ENCODE measurements at regions not wholly inside any gene's neighbourhood (a gene's known extent, or its start where the extent isn't known, plus 50 kb on each side); places are given as distances from the start of the nearest gene placed in this dataset.

- no peak for DNase-seq (ENCODE audit: low read depth)
Observed at GRCh38 chr3:117600666-117601065, 891.1 kb downstream of the TUSC7 start.

GRCh38 chr3:117602058-117602644 lies 892.6 kb downstream of the TUSC7 start:
- no peak for DNase-seq (ENCODE audit: low read depth)

GRCh38 chr3:117603097-117603496 lies 893.5 kb downstream of the TUSC7 start:
- no peak for DNase-seq (ENCODE audit: low read depth)

- no peak for DNase-seq (ENCODE audit: low read depth)
Observed at GRCh38 chr3:117606866-117607265, 897.3 kb downstream of the TUSC7 start.

GRCh38 chr3:117609330-117609729 lies 899.8 kb downstream of the TUSC7 start:
- no peak for DNase-seq (ENCODE audit: low read depth)

GRCh38 chr3:117610156-117610555 lies 900.6 kb downstream of the TUSC7 start:
- no peak for DNase-seq (ENCODE audit: low read depth)

- DNase-seq (ENCODE audit: low read depth): no peak
Observed at GRCh38 chr3:117611211-117611610, 901.6 kb downstream of the TUSC7 start.

- no peak for DNase-seq (ENCODE audit: low read depth)
Observed at GRCh38 chr3:117616227-117616626, 906.6 kb downstream of the TUSC7 start.

- no peak for DNase-seq (ENCODE audit: low read depth)
Observed at GRCh38 chr3:117617906-117618305, 908.3 kb downstream of the TUSC7 start.

GRCh38 chr3:117618462-117618861 lies 908.9 kb downstream of the TUSC7 start:
- DNase-seq (ENCODE audit: low read depth): no peak

GRCh38 chr3:117619805-117620204 lies 910.2 kb downstream of the TUSC7 start:
- DNase-seq (ENCODE audit: low read depth): no peak

- DNase-seq (ENCODE audit: low read depth): peak; percentile 39
Observed at GRCh38 chr3:117622171-117622841, 912.7 kb downstream of the TUSC7 start.

- DNase-seq (ENCODE audit: low read depth): no peak
Observed at GRCh38 chr3:117624424-117624823, 914.8 kb downstream of the TUSC7 start.

- no peak for DNase-seq (ENCODE audit: low read depth)
Observed at GRCh38 chr3:117625174-117625573, 915.6 kb downstream of the TUSC7 start.

GRCh38 chr3:117626577-117626976 lies 917.0 kb downstream of the TUSC7 start:
- DNase-seq (ENCODE audit: low read depth): no peak

- DNase-seq (ENCODE audit: low read depth): peak; percentile 53
Observed at GRCh38 chr3:117628823-117629291, 919.3 kb downstream of the TUSC7 start.

GRCh38 chr3:117629505-117629904 lies 919.9 kb downstream of the TUSC7 start:
- no peak for DNase-seq (ENCODE audit: low read depth)

GRCh38 chr3:117630469-117630868 lies 920.9 kb downstream of the TUSC7 start:
- DNase-seq (ENCODE audit: low read depth): no peak

GRCh38 chr3:117630885-117631284 lies 921.3 kb downstream of the TUSC7 start:
- DNase-seq (ENCODE audit: low read depth): peak; percentile 64

- no peak for DNase-seq (ENCODE audit: low read depth)
Observed at GRCh38 chr3:117631781-117632180, 922.2 kb downstream of the TUSC7 start.

- no peak for DNase-seq (ENCODE audit: low read depth)
Observed at GRCh38 chr3:117632191-117632590, 922.6 kb downstream of the TUSC7 start.

- no peak for DNase-seq (ENCODE audit: low read depth)
Observed at GRCh38 chr3:117633207-117633606, 923.6 kb downstream of the TUSC7 start.

- no peak for DNase-seq (ENCODE audit: low read depth)
Observed at GRCh38 chr3:117637666-117638065, 928.1 kb downstream of the TUSC7 start.

All from myocyte (in vitro differentiated cells).